BJ (cell line): ENCODE measurements at regions not wholly inside any gene's neighbourhood (a gene's known extent, or its start where the extent isn't known, plus 50 kb on each side); places are given as distances from the start of the nearest gene placed in this dataset.

ENCODE experiments used
- CTCF ChIA-PET: fragments of 350-600 bp; formaldehyde crosslinking; extraction: SDS; loops from one replicate; lab custom pipeline; 2021; ENCODE audit warnings: antibody characterized with exemption, inconsistent platforms; lab: Yijun Ruan, JAX
- POLR2A ChIA-PET: fragments of 300-600 bp; sonication (Branson Sonifier 250); formaldehyde crosslinking; extraction: SDS; loops from one replicate; lab custom pipeline; 2021; ENCODE audit warnings: antibody characterized with exemption; lab: Charles Lee
- DNase-seq: peaks from one replicate; pipeline ENCODE4 v3.0.0-alpha.2; 2011; ENCODE audit warnings: low read depth
- H3K27me3 ChIP-seq: 2 replicates; pipeline ENCODE4 v1.6.0; 2011; ENCODE audit warnings: low read length; ENCODE audit not compliant: control insufficient read depth, insufficient read depth
- H3K36me3 ChIP-seq: 2 replicates; pipeline ENCODE4 v1.5.1; 2011; ENCODE audit warnings: low read length; ENCODE audit not compliant: control insufficient read depth, insufficient read depth
- H3K4me3 ChIP-seq: 2 replicates; pipeline ENCODE4 v1.5.1; 2011; ENCODE audit warnings: low read depth, mild to moderate bottlenecking, control low read depth, low read length
- CTCF ChIP-seq: IDR thresholded peaks from 2 replicates; pipeline ENCODE4 v1.5.1; 2011; ENCODE audit warnings: low read depth, mild to moderate bottlenecking, control low read depth, inconsistent platforms, low read length, moderate library complexity; ENCODE audit not compliant: insufficient read depth

GRCh38 chr7:85620936-85621685 lies 434.3 kb upstream of the SEMA3D start:
- Histone ChIP-seq H3K36me3 (no peaks in the 10 kb centered on the region), H3K4me3 (no peak overlapping the region), H3K27me3 (no peaks in the 10 kb centered on the region; the same call in 1 of the 2 replicates)
- no peak for TF ChIP-seq CTCF
- no peak for DNase-seq
- CTCF ChIA-PET: no interaction called here
- POLR2A ChIA-PET: no interaction called here

DNA sequence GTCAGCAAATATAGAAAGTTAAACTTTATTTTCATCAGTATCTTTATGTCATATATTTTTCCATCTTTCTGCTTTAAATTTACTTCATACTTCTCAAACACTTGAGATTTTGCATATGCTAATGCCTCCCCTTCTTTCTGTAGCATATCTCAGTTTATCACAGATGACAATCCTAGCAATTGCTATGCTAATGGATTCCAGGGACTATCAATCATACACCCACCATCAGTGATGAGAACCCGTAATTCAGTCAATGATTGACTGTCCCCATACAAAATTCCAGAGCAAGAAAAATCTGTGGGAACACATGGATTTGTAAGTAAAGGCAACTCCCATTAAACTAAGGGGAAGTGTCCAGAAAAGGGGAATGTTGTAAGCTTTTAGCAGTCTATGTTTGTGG lies 432.4 kb upstream of the SEMA3D start:
- peaks cover 1% of the 10 kb centered on the region for H3K27me3 ChIP-seq
- POLR2A ChIA-PET: no interaction called here
- no peak for DNase-seq
- CTCF ChIA-PET: interaction anchor here (0.8 kb wide), 1 partner anchor 317 kb away, joined by 3 read pairs; no protein-coding TSS in a partner anchor
- no peak for TF ChIP-seq CTCF
- H3K4me3 ChIP-seq: no peak overlapping the region
- no peaks in the 10 kb centered on the region for H3K36me3 ChIP-seq

DNA sequence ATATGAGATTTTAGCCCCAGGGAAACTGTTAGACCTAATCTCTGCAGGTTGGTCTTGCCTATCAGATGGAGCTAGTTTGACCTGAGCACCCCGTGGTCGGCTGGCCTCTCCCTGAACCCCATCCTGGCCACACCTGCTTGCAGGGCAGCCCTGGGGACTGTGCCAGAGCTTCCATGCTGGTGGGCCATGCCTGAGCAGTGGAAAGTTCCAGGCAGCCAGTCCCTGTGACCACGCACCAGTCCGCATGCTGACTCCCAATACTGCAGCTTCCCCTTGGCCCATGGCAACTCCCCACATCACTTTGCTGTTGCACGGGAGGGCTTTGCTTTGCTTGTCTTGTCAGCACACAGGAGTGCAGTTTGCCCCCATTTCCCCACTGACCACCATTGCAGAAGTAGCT lies 427.8 kb upstream of the SEMA3D start:
- ChIA-PET POLR2A (no interaction called here), CTCF (no interaction called here)

GRCh38 chr7:85612514-85612913 lies 425.7 kb upstream of the SEMA3D start:
- CTCF ChIA-PET: no interaction called here
- Histone ChIP-seq H3K27me3 (peaks cover 1% of the 10 kb centered on the region), H3K36me3 (no peaks in the 10 kb centered on the region), H3K4me3 (no peak overlapping the region)
- POLR2A ChIA-PET: interaction anchor here (0.6 kb wide), 1 partner anchor 563 kb away, joined by 4 read pairs; no protein-coding TSS in a partner anchor
- no peak for DNase-seq
- no peak for TF ChIP-seq CTCF

More for the DNA sequence above, 427.8 kb upstream of the SEMA3D start:
- Histone ChIP-seq H3K36me3 (no peaks in the 10 kb centered on the region), H3K4me3 (no peak overlapping the region), H3K27me3 (peaks cover 1% of the 10 kb centered on the region)
- DNase-seq: no peak
- no peak for TF ChIP-seq CTCF

GRCh38 chr7:85608804-85609203 lies 421.9 kb upstream of the SEMA3D start:
- ChIA-PET POLR2A (no interaction called here), CTCF (no interaction called here)
- Histone ChIP-seq H3K36me3 (no peaks in the 10 kb centered on the region), H3K4me3 (no peak overlapping the region), H3K27me3 (no peaks in the 10 kb centered on the region)
- no peak for DNase-seq
- TF ChIP-seq CTCF: no peak
